Naive thymus-derived CD4-positive, alpha-beta T cell (primary cell): ENCODE measurements at regions not wholly inside any gene's neighbourhood (a gene's known extent, or its start where the extent isn't known, plus 50 kb on each side); places are given as distances from the start of the nearest gene placed in this dataset.

Source experiments
- ATAC-seq: fragments of 150-1000 bp; cut with Tn5 transposase; 2 replicates; pipeline ENCODE4 v1.10.0; 2021; ENCODE audit warnings: mild to moderate bottlenecking, moderate library complexity
- CTCF ChIA-PET: fragments of 350-600 bp; sonication (Branson Sonifier 250); formaldehyde crosslinking; loops from one replicate; lab custom pipeline; 2021; ENCODE audit warnings: antibody characterized with exemption; lab: Charles Lee
- POLR2A ChIA-PET: fragments of 350-600 bp; sonication (Branson Sonifier 250); formaldehyde crosslinking; loops from one replicate; lab custom pipeline; 2021; ENCODE audit warnings: antibody characterized with exemption, inconsistent platforms; lab: Charles Lee
- DNase-seq, 9 donors: peaks; one replicate each; pipeline versions ENCODE4 v3.0.0 to v3.0.0-alpha.2; 2020 to 2022; ENCODE audit warnings: mixed read lengths in 1 of 9
- H3K27ac ChIP-seq: one replicate; pipeline ENCODE4 v1.7.0; 2013; ENCODE audit warnings: mild to moderate bottlenecking, low read depth, low read length, moderate library complexity
- H3K27me3 ChIP-seq, 2 donors: one replicate each; pipeline ENCODE4 v1.7.0; 2013; ENCODE audit warnings: low read length in 2 of 2, mild to moderate bottlenecking in 2 of 2, moderate library complexity in 2 of 2; ENCODE audit not compliant: control insufficient read depth in 2 of 2, insufficient read depth in 2 of 2
- H3K36me3 ChIP-seq, 3 experiments: 1 replicate in 2 of 3; 2 replicates in 1 of 3; pipeline ENCODE4 v1.7.0; 2013; ENCODE audit warnings: low read length in 3 of 3, mild to moderate bottlenecking in 3 of 3, moderate library complexity in 1 of 3; ENCODE audit not compliant: insufficient read depth in 3 of 3, control insufficient read depth in 2 of 3
- H3K4me1 ChIP-seq, 2 donors: one replicate each; pipeline ENCODE4 v1.7.0; 2013; ENCODE audit warnings: low read length in 2 of 2, mild to moderate bottlenecking in 2 of 2, moderate library complexity in 1 of 2; ENCODE audit not compliant: control insufficient read depth in 2 of 2, insufficient read depth in 2 of 2
- H3K4me3 ChIP-seq: 2 replicates; pipeline ENCODE4 v1.7.0; 2013; ENCODE audit warnings: mild to moderate bottlenecking, low read length
- H3K9me3 ChIP-seq, 3 experiments: 1 replicate in 2 of 3; 2 replicates in 1 of 3; pipeline ENCODE4 v1.7.0; 2013; ENCODE audit warnings: low read length in 3 of 3; ENCODE audit not compliant: control insufficient read depth in 2 of 3
- H3K27ac Mint-ChIP-seq, 9 donors: one replicate each; pipeline ENCODE4 v1.8.0; 2020 to 2022; ENCODE audit warnings: mixed read lengths in 9 of 9, mild to moderate bottlenecking in 8 of 9, moderate library complexity in 5 of 9, inconsistent platforms in 2 of 9
- H3K27me3 Mint-ChIP-seq, 5 donors: one replicate each; pipeline ENCODE4 v1.8.0; 2021 to 2022; ENCODE audit warnings: mixed read lengths in 5 of 5, mild to moderate bottlenecking in 1 of 5
- H3K36me3 Mint-ChIP-seq, 5 donors: one replicate each; pipeline ENCODE4 v1.8.0; 2020 to 2022; ENCODE audit warnings: mixed read lengths in 5 of 5, mild to moderate bottlenecking in 3 of 5, inconsistent platforms in 1 of 5
- H3K4me1 Mint-ChIP-seq, 7 donors: one replicate each; pipeline ENCODE4 v1.8.0; 2020 to 2022; ENCODE audit warnings: mixed read lengths in 7 of 7, mild to moderate bottlenecking in 3 of 7, inconsistent platforms in 1 of 7
- H3K4me3 Mint-ChIP-seq, 10 donors: one replicate each; pipeline ENCODE4 v1.8.0; 2020 to 2022; ENCODE audit warnings: mild to moderate bottlenecking in 10 of 10, mixed read lengths in 10 of 10, moderate library complexity in 6 of 10, inconsistent platforms in 2 of 10
- H3K9me3 Mint-ChIP-seq, 11 donors: one replicate each; pipeline ENCODE4 v1.8.0; 2020 to 2022; ENCODE audit warnings: mixed read lengths in 11 of 11, mild to moderate bottlenecking in 4 of 11, inconsistent platforms in 1 of 11, moderate library complexity in 1 of 11
- intact Hi-C, 2 donors: fragments of 100-400 bp; cut with micrococcal nuclease; formaldehyde crosslinking; loops; one replicate each; pipeline ENCODE4 v1.15.1; 2023

DNA sequence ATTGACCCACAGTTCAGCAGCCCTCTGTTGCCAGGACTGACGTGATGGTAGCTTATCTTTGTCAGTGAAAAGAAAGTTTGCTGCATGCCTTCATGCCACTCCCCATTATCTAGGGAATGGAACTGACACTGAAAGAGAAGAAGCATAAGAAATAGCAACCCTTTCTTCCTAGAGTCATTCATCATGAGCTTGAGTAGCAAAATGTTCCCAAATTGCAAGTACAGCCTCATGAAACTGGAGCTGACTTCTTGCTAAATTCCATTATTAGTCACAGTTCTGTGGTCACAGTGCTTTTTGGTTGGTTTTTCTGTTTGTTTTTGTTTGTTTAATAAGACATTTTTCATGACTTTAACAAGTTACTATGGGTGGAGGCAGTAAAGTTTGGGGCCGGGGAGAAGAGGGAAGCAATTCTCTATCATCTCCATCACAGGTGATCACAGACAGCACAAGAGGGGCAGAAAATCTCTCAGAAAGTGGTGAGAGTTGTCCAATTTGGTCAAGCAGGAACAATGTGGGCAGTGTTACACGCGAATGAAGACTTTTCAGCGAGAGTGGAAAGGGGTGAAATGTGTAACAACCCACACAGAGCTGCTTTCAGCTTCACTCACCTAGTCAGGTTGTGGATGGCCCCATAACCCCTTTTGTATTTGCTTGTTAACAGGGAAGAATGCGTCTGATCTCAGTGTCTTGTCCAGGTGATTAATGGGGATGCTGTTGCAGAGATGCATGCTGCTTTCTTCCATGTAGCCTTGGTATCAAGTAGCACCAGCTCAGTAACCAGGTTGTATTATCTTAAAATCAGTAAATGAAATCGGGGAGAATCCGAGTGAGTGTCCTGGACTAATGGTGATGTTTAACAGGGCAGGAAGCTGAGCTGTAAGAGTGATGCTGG lies 440.4 kb downstream of the DMRT2 start:
- peaks cover 0 to 24% (median 5%) of the 10 kb centered on the region in 5 donors for H3K27me3 Mint-ChIP-seq
- ChIA-PET CTCF (no interaction called here), POLR2A (no interaction called here)
- peaks cover 0 to 4% of the 10 kb centered on the region in 2 donors for H3K27me3 ChIP-seq
- no peaks in the 10 kb centered on the region for H3K4me1 ChIP-seq
- intact Hi-C loops, result no loop called here
- no peak for ATAC-seq
- H3K4me3 ChIP-seq, result no peak overlapping the region
- peaks cover 0 to 10% (median 3%) of the 10 kb centered on the region in 11 donors for H3K9me3 Mint-ChIP-seq
- H3K4me1 Mint-ChIP-seq, result peaks cover 0 to 3% (median 0%) of the 10 kb centered on the region in 7 donors
- no peak overlapping the region for H3K4me3 Mint-ChIP-seq
- H3K36me3 ChIP-seq, result no peaks in the 10 kb centered on the region
- H3K9me3 ChIP-seq, result no peaks in the 10 kb centered on the region
- no peaks in the 10 kb centered on the region for H3K36me3 Mint-ChIP-seq
- no peak overlapping the region for H3K27ac ChIP-seq
- H3K27ac Mint-ChIP-seq, result no peak overlapping the region
- DNase-seq, result no peak

DNA sequence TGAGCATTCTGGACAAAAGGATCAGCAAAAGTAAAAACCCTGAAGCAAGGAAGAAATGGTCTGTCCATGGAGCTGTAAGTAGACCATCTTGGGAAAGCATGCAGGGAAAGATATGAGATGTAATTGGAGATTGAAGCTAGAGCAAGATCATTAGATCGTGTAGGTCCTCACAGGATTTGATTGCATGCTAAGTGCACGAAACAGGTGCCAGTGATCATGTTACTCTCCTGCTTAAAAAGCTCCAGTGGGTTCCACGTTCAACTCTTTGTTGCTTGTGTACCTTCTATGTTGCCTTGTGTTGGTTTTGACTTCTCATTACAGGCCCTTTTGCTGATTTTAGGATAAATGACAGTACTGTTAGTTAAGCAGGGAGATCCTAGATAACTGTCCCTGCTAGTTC lies 442.0 kb downstream of the DMRT2 start:
- peaks cover 0 to 24% (median 5%) of the 10 kb centered on the region in 5 donors for H3K27me3 Mint-ChIP-seq
- no peak overlapping the region for H3K27ac ChIP-seq
- CTCF ChIA-PET, result no interaction called here
- H3K4me1 Mint-ChIP-seq, result peaks cover 0 to 3% (median 0%) of the 10 kb centered on the region in 7 donors
- H3K27ac Mint-ChIP-seq, result no peak overlapping the region
- no peaks in the 10 kb centered on the region for H3K36me3 ChIP-seq
- no peak for ATAC-seq
- H3K36me3 Mint-ChIP-seq, result no peaks in the 10 kb centered on the region
- no peaks in the 10 kb centered on the region for H3K4me1 ChIP-seq
- intact Hi-C loops, result no loop called here
- no peak overlapping the region for H3K4me3 Mint-ChIP-seq
- no peak for DNase-seq
- peaks cover 0 to 10% (median 3%) of the 10 kb centered on the region in 11 donors for H3K9me3 Mint-ChIP-seq
- H3K27me3 ChIP-seq, result no peaks in the 10 kb centered on the region
- POLR2A ChIA-PET, result no interaction called here
- H3K4me3 ChIP-seq, result no peak overlapping the region
- no peaks in the 10 kb centered on the region for H3K9me3 ChIP-seq

DNA sequence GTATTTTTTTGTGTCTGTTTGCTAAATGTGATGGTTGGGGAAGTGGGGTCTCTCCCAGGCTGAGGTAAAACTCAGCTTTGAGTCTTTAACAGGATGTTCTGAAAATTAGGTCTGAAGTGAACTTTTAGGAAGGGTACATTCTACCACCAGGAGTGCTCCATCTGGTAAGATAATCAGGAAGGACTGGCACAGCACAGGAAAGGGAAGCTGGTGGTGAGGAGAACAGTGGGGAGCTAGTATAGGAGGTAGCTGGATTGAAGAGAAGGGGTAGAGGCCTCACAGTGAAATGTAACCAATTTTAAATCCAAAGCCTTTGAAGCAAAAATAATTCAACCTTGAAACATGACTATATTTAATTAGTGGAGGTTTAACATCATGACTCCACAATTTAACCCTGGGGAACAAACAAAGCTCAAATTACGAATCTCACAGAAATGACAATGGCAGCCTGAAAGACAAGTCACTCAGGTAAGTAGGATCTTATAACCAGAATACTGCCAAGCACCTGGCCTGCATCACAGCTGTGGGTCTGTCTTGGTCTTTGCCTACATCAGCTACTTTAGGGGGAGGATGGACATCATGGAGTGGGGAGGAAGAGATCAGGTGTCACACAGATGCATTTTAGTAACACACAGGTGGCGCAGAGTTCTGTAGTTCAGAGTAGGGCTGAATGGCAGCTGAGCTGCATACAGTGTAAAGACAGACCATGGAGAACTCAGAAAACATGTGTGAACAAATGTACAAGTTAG lies 445.3 kb downstream of the DMRT2 start:
- ChIA-PET CTCF (no interaction called here), POLR2A (no interaction called here)

DNA sequence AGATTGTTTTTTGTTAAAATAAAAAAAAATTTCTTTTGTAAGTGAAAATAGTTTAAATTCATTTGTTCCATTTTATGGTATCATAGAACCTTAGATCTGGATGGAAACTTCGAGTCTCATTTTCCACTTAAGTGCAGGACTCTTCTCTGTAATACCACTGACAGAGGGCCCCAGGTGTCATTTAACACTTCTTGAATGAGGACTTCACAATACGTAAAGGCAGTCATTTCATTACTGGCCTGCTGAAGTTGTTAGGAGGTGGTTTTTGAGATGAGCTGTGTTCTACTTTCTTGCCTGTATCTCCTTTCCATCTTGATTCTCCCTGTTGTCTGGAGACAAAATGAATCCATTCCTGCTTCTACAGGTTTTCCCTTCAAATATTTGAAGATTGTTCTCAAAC lies 455.3 kb downstream of the DMRT2 start:
- no peak overlapping the region for H3K4me3 Mint-ChIP-seq
- ATAC-seq (no peak), DNase-seq (no peak)
- H3K27me3 Mint-ChIP-seq, result peaks cover 0 to 22% (median 14%) of the 10 kb centered on the region in 5 donors
- no peak overlapping the region for H3K4me3 ChIP-seq
- ChIA-PET CTCF (no interaction called here), POLR2A (no interaction called here)
- H3K27ac ChIP-seq, result no peak overlapping the region
- no peak overlapping the region for H3K27ac Mint-ChIP-seq
- no peaks in the 10 kb centered on the region for H3K9me3 ChIP-seq
- H3K4me1 Mint-ChIP-seq, result no peaks in the 10 kb centered on the region
- H3K9me3 Mint-ChIP-seq, result peaks cover 0 to 4% (median under 1%) of the 10 kb centered on the region in 11 donors
- no peaks in the 10 kb centered on the region for H3K36me3 Mint-ChIP-seq
- H3K36me3 ChIP-seq, result no peaks in the 10 kb centered on the region
- H3K27me3 ChIP-seq, result no peaks in the 10 kb centered on the region
- intact Hi-C loops, result no loop called here
- H3K4me1 ChIP-seq, result no peaks in the 10 kb centered on the region

More for the DNA sequence above, 445.3 kb downstream of the DMRT2 start:
- Histone ChIP-seq H3K27ac (no peak overlapping the region), H3K36me3 (no peaks in the 10 kb centered on the region), H3K4me1 (no peaks in the 10 kb centered on the region), H3K9me3 (no peaks in the 10 kb centered on the region), H3K4me3 (no peak overlapping the region), H3K27me3 (no peaks in the 10 kb centered on the region)
- DNase-seq (no peak), ATAC-seq (no peak)
- peaks cover 0 to 2% (median 0%) of the 10 kb centered on the region in 7 donors for H3K4me1 Mint-ChIP-seq
- intact Hi-C loops, result no loop called here
- H3K36me3 Mint-ChIP-seq, result no peaks in the 10 kb centered on the region
- H3K27me3 Mint-ChIP-seq, result peaks cover 0 to 15% (median 0%) of the 10 kb centered on the region in 5 donors
- H3K4me3 Mint-ChIP-seq, result no peak overlapping the region
- no peak overlapping the region for H3K27ac Mint-ChIP-seq
- peaks cover 0 to 3% (median 0%) of the 10 kb centered on the region in 11 donors for H3K9me3 Mint-ChIP-seq

DNA sequence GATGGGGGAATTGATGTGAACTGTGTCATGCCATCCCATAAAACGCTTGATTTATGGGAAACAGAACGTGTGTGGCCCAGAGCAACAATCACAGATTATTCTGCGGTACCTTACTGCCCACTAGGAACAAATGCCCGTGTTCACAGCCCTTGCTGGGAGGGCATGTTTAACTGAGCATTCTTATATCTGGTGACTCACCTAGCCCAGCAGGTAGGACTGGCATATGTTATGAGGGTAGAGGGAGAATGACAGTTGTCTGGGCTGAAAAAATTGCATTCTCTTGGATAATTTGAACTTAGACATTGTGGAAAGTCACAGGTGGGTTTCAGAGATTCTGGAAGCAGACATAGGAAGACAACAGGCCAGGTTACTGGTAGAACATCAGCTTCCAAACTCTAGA lies 460.6 kb downstream of the DMRT2 start:
- Mint-ChIP-seq H3K4me3 (no peak overlapping the region), H3K27me3 (peaks cover 0 to 15% (median 7%) of the 10 kb centered on the region in 5 donors), H3K4me1 (peaks cover 0 to 3% (median 0%) of the 10 kb centered on the region in 7 donors), H3K9me3 (peaks cover 0 to 6% (median 0%) of the 10 kb centered on the region in 11 donors), H3K36me3 (no peaks in the 10 kb centered on the region), H3K27ac (no peak overlapping the region)
- CTCF ChIA-PET, result no interaction called here
- Histone ChIP-seq H3K4me3 (no peak overlapping the region), H3K27ac (no peak overlapping the region), H3K27me3 (no peaks in the 10 kb centered on the region), H3K9me3 (no peaks in the 10 kb centered on the region), H3K36me3 (no peaks in the 10 kb centered on the region), H3K4me1 (no peaks in the 10 kb centered on the region)
- intact Hi-C loops, result no loop called here
- no peak for ATAC-seq
- POLR2A ChIA-PET, result no interaction called here
- DNase-seq, result no peak

DNA sequence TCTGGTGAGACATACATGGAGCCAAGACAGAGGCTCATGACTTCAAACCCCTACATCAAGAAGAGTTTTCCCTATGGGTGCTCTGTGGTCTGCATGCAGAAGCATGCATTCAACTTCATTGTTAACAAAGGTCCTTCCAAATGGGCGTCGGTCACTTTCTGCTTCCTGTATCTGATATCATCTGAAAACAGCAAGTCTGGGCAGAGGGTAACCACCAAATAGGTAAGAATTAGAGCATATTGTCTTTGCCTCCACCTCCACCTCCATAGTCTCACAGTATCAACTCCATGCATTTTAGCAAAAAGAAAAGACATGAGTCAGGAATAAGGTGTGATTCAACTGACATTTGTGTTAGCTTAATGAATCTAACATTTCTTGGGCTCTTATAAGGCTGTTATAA lies 462.9 kb downstream of the DMRT2 start:
- ATAC-seq, result no peak
- Mint-ChIP-seq H3K4me3 (no peak overlapping the region), H3K4me1 (peaks cover 0 to 3% (median 0%) of the 10 kb centered on the region in 7 donors), H3K36me3 (no peaks in the 10 kb centered on the region), H3K9me3 (peaks cover 0 to 6% (median 0%) of the 10 kb centered on the region in 11 donors), H3K27me3 (peaks cover 0 to 15% (median 7%) of the 10 kb centered on the region in 5 donors), H3K27ac (no peak overlapping the region)
- Histone ChIP-seq H3K9me3 (no peaks in the 10 kb centered on the region), H3K27me3 (no peaks in the 10 kb centered on the region), H3K27ac (no peak overlapping the region), H3K36me3 (no peaks in the 10 kb centered on the region), H3K4me1 (no peaks in the 10 kb centered on the region), H3K4me3 (no peak overlapping the region)
- intact Hi-C loops, result no loop called here
- POLR2A ChIA-PET, result no interaction called here
- CTCF ChIA-PET, result no interaction called here
- no peak for DNase-seq
